Aorta (tissue), 5 donors: ENCODE measurements at regions not wholly inside any gene's neighbourhood (a gene's known extent, or its start where the extent isn't known, plus 50 kb on each side); places are given as distances from the start of the nearest gene placed in this dataset.

Experiments
- ATAC-seq: fragments of 200-7000 bp; cut with Tn5 transposase; one replicate; pipeline ENCODE4 v1.9.1; 2022; ENCODE audit warnings: moderate library complexity; ENCODE audit not compliant: low FRiP score
- DNase-seq, 2 donors: peaks; one replicate each; pipeline ENCODE4 v3.0.0-alpha.2; 2020
- H3K27ac ChIP-seq, 2 donors: one replicate each; pipeline ENCODE4 v1.5.1; 2013; ENCODE audit warnings: low read length in 2 of 2, mild to moderate bottlenecking in 2 of 2, moderate library complexity in 2 of 2, control low read depth in 1 of 2, inconsistent platforms in 1 of 2, low read depth in 1 of 2
- H3K27me3 ChIP-seq, 2 donors: one replicate each; pipeline ENCODE4 v1.6.1; 2013; ENCODE audit warnings: control low read depth in 1 of 2, low read length in 1 of 2, mild to moderate bottlenecking in 1 of 2, moderate library complexity in 1 of 2; ENCODE audit not compliant: insufficient read depth in 2 of 2, control insufficient read depth in 1 of 2
- H3K36me3 ChIP-seq, 2 donors: one replicate each; pipeline ENCODE4 v1.6.1; 2013; ENCODE audit warnings: control low read depth in 1 of 2, low read length in 1 of 2, mild to moderate bottlenecking in 1 of 2; ENCODE audit not compliant: insufficient read depth in 2 of 2, control insufficient read depth in 1 of 2
- H3K4me1 ChIP-seq, 2 donors: one replicate each; pipeline ENCODE4 v1.6.1; 2013; ENCODE audit warnings: low read length in 2 of 2, control low read depth in 1 of 2, mild to moderate bottlenecking in 1 of 2, moderate library complexity in 1 of 2; ENCODE audit not compliant: insufficient read depth in 2 of 2, control insufficient read depth in 1 of 2
- H3K4me3 ChIP-seq, 2 donors: one replicate each; pipeline ENCODE4 v1.5.1; 2013; ENCODE audit warnings: low read length in 2 of 2, control low read depth in 1 of 2, mild to moderate bottlenecking in 1 of 2
- H3K9me3 ChIP-seq: one replicate; pipeline ENCODE4 v1.6.1; 2013; ENCODE audit warnings: mild to moderate bottlenecking, low read length; ENCODE audit not compliant: control insufficient read depth
- WGBS, 2 donors: extraction: QIAGEN DNeasy Blood & Tissue Kit; methylation state at CpG; one replicate each; pipeline ENCODE4 v1.1.7; 2013; 5-methylcytosine and 5-hydroxymethylcytosine counted together
- intact Hi-C, 2 donors: fragments of 100-400 bp; cut with DNase I; formaldehyde crosslinking; loops; one replicate each; pipeline versions ENCODE4 v1.14.2 to v1.15.0; 2022
- donor health status: healthy with polysubstance abuse.
- donor health status: Bipolar disorder and iron deficiency.
- donor health status: DM: no; HTN: no; CAD: no.
- donor health status: DM: no; HTN: no; CAD: no.
- donor health status: DM: yes; HTN: yes; CAD: no.

- no peak for DNase-seq
- H3K36me3 ChIP-seq = no peaks in the 10 kb centered on the region
- 29 to 33% methylated on average over 2 of the region's 2 CpGs for WGBS, 2 donors
- H3K27me3 ChIP-seq = peaks cover 0 to 2% of the 10 kb centered on the region in 2 donors
- intact Hi-C loops = loop anchor here in 1 of 2 donors (5.0 kb wide), 1 partner anchor 46 kb away; no protein-coding TSS in a partner anchor
- ATAC-seq = no peak
- H3K4me1 ChIP-seq = no peaks in the 10 kb centered on the region
- no peak overlapping the region for H3K4me3 ChIP-seq
- H3K9me3 ChIP-seq = no peaks in the 10 kb centered on the region
- H3K27ac ChIP-seq = no peak overlapping the region
These were observed 87.6 kb downstream of the NR2F2 start for GRCh38 chr15:96418146-96418545.

- 23 to 25% methylated on average over 8 of the region's 8 CpGs for WGBS, 2 donors
- Histone ChIP-seq H3K36me3 (no peaks in the 10 kb centered on the region), H3K4me1 (no peaks in the 10 kb centered on the region), H3K4me3 (no peak overlapping the region), H3K27ac (no peak overlapping the region), H3K27me3 (peaks cover 0 to 2% of the 10 kb centered on the region in 2 donors), H3K9me3 (peaks cover 1% of the 10 kb centered on the region)
- no peak for ATAC-seq
- DNase-seq = no peak
- intact Hi-C loops = no loop called here
These were observed 90.7 kb downstream of the NR2F2 start for GRCh38 chr15:96421178-96421601.

DNA sequence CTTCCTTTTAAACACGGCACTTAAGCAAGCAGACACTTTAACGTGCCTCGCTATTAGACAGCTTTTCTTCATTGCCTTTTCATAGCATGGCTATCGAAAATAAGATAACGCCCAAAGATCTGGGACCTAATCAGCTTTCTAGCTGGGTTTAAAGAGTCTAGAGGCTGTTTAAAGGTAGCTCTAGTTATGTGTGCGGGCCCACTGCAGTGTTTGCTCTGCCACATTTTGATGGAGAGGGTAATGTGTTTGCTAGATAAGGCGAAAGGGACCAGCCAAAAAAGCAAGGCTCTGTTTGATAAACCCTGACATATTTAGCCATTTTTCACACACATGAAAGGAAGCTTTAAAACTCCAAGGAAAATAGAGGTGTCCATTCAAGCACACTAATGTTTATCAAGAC lies 91.6 kb downstream of the NR2F2 start:
- ATAC-seq = no peak
- intact Hi-C loops = no loop called here
- Histone ChIP-seq H3K27me3 (peaks cover 0 to 2% of the 10 kb centered on the region in 2 donors), H3K27ac (no peak overlapping the region), H3K4me3 (no peak overlapping the region), H3K9me3 (peaks cover 1% of the 10 kb centered on the region), H3K4me1 (no peaks in the 10 kb centered on the region), H3K36me3 (no peaks in the 10 kb centered on the region)
- 28 to 43% methylated on average over 7 of the region's 7 CpGs for WGBS, 2 donors
- no peak for DNase-seq

DNA sequence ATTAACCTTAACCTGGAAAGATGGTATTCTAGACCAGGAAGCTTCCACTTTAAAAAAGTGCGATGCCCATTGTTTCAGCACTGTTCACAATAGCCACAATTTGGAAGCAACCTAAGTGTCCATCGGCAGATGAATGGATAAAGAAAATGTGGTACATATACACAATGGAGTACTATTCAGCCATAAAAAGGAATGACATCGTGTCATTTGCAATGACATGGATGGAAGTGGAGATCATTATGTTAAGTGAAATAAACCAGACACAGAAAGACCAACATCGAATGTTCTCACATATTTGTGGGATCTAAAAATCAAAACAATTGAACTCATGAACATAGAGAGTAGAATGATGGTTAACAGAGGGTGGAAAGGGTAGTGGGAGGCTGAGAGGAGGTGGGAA lies 94.2 kb downstream of the NR2F2 start:
- Histone ChIP-seq H3K27me3 (peaks cover 0 to 2% of the 10 kb centered on the region in 2 donors), H3K4me1 (no peaks in the 10 kb centered on the region), H3K27ac (no peak overlapping the region), H3K9me3 (peaks cover 3% of the 10 kb centered on the region), H3K36me3 (no peaks in the 10 kb centered on the region), H3K4me3 (no peak overlapping the region)
- WGBS, 2 donors = 90 to 92% methylated on average over 4 of the region's 4 CpGs
- ATAC-seq (no peak), DNase-seq (no peak)
- intact Hi-C loops = no loop called here

- intact Hi-C loops = no loop called here
- H3K27ac ChIP-seq = no peak overlapping the region
- no peak for DNase-seq
These were observed 98.2 kb downstream of the NR2F2 start for GRCh38 chr15:96428742-96429141.

DNA sequence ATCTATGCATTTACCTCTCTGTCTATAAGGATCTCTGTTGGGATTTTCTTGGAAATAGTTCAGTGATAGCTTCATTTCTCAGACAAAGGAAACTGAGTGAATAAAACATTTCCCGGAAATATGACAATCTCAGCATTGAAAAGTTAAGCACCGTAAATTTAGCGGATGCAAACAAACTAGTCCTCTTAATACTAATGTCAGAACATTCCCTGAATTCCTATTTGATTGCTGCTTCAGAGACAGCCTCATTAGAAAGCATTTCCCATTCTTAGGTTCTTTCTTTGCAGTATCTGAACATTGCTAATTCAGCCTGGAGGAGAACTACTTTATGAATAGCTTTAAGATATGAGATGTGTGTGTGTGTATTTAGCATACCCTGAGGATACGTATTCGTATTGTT lies 101.3 kb downstream of the NR2F2 start:
- Histone ChIP-seq H3K4me1 (no peaks in the 10 kb centered on the region), H3K9me3 (peaks cover 1% of the 10 kb centered on the region), H3K4me3 (no peak overlapping the region), H3K27me3 (peaks cover 0 to 4% of the 10 kb centered on the region in 2 donors), H3K36me3 (no peaks in the 10 kb centered on the region), H3K27ac (no peak overlapping the region)
- 66 to 70% methylated on average over 5 of the region's 5 CpGs for whole genome bisulfite sequencing, 2 donors
- no peak for DNase-seq
- intact Hi-C loops = no loop called here
- ATAC-seq = no peak

More at GRCh38 chr15:96428742-96429141, 98.2 kb downstream of the NR2F2 start:
- Histone ChIP-seq H3K4me3 (no peak overlapping the region), H3K9me3 (peaks cover 3% of the 10 kb centered on the region), H3K27me3 (peaks cover 0 to 2% of the 10 kb centered on the region in 2 donors), H3K36me3 (no peaks in the 10 kb centered on the region), H3K4me1 (no peaks in the 10 kb centered on the region)
- ATAC-seq = peak; percentile 80

- 78 to 79% methylated on average over 4 of the region's 4 CpGs for WGBS, 2 donors
- intact Hi-C loops = no loop called here
- no peak for ATAC-seq
These were observed 104.5 kb downstream of the NR2F2 start for GRCh38 chr15:96435022-96435421.

GRCh38 chr15:96435841-96436240 lies 105.3 kb downstream of the NR2F2 start:
- Histone ChIP-seq H3K4me1 (no peaks in the 10 kb centered on the region), H3K36me3 (no peaks in the 10 kb centered on the region), H3K27me3 (peaks cover 0 to 4% of the 10 kb centered on the region in 2 donors), H3K27ac (no peak overlapping the region), H3K9me3 (no peaks in the 10 kb centered on the region), H3K4me3 (no peak overlapping the region)
- intact Hi-C loops = no loop called here
- no peak for ATAC-seq
- DNase-seq = no peak
- WGBS, 2 donors = 67 to 72% methylated on average over 3 of the region's 3 CpGs

More at GRCh38 chr15:96435022-96435421, 104.5 kb downstream of the NR2F2 start:
- Histone ChIP-seq H3K4me1 (no peaks in the 10 kb centered on the region), H3K36me3 (no peaks in the 10 kb centered on the region), H3K27ac (no peak overlapping the region), H3K9me3 (no peaks in the 10 kb centered on the region), H3K4me3 (no peak overlapping the region), H3K27me3 (peaks cover 0 to 4% of the 10 kb centered on the region in 2 donors)
- no peak for DNase-seq

GRCh38 chr15:96440978-96441377 lies 110.5 kb downstream of the NR2F2 start:
- peaks cover 4% of the 10 kb centered on the region for H3K9me3 ChIP-seq
- no peaks in the 10 kb centered on the region for H3K36me3 ChIP-seq
- H3K27me3 ChIP-seq = no peaks in the 10 kb centered on the region
- 73 to 78% methylated on average over 4 of the region's 4 CpGs for WGBS, 2 donors
- H3K4me3 ChIP-seq = no peak overlapping the region
- intact Hi-C loops = no loop called here
- DNase-seq (no peak), ATAC-seq (no peak)
- no peaks in the 10 kb centered on the region for H3K4me1 ChIP-seq
- H3K27ac ChIP-seq = no peak overlapping the region
